Loucy (cell line): ENCODE measurements at regions not wholly inside any gene's neighbourhood (a gene's known extent, or its start where the extent isn't known, plus 50 kb on each side); places are given as distances from the start of the nearest gene placed in this dataset.

ENCODE experiments used
- H2AFZ ChIP-seq: fragments of 200-600 bp; sonication (generic); 2 replicates; pipeline ENCODE4 v1.6.0; 2016; ENCODE audit warnings: antibody characterized with exemption, mild to moderate bottlenecking, low read length, moderate library complexity
- H3F3A ChIP-seq: fragments of 200-600 bp; 2 replicates; pipeline ENCODE4 v1.6.0; 2016; ENCODE audit warnings: antibody characterized with exemption, low read depth, mild to moderate bottlenecking
- H3K27me3 ChIP-seq: fragments of 200-600 bp; sonication (generic); 2 replicates; pipeline ENCODE4 v1.6.1; 2014; ENCODE audit warnings: low read length, mild to moderate bottlenecking; ENCODE audit not compliant: insufficient read depth, poor library complexity, severe bottlenecking
- H3K36me3 ChIP-seq: fragments of 200-600 bp; sonication (generic); 2 replicates; pipeline ENCODE4 v1.6.1; 2016; ENCODE audit warnings: low read length; ENCODE audit not compliant: insufficient read depth
- H3K4me1 ChIP-seq: fragments of 200-600 bp; sonication (generic); 2 replicates; pipeline ENCODE4 v1.5.1; 2014; ENCODE audit warnings: low read length, mild to moderate bottlenecking; ENCODE audit not compliant: insufficient read depth, poor library complexity, severe bottlenecking
- H3K4me2 ChIP-seq: fragments of 200-600 bp; sonication (generic); 2 replicates; pipeline ENCODE4 v1.6.0; 2014; ENCODE audit warnings: antibody characterized with exemption, low read length, low read depth, mild to moderate bottlenecking; ENCODE audit not compliant: poor library complexity, severe bottlenecking
- H3K4me3 ChIP-seq: fragments of 200-600 bp; sonication (generic); 2 replicates; pipeline ENCODE4 v1.5.1; 2014; ENCODE audit warnings: low read length, mild to moderate bottlenecking, mixed read lengths; ENCODE audit not compliant: poor library complexity, severe bottlenecking
- H3K79me2 ChIP-seq: fragments of 200-600 bp; sonication (generic); 2 replicates; pipeline ENCODE4 v1.6.1; 2014; ENCODE audit warnings: low read length; ENCODE audit not compliant: insufficient read depth
- H3K9ac ChIP-seq: fragments of 200-600 bp; sonication (generic); 2 replicates; pipeline ENCODE4 v1.6.0; 2014; ENCODE audit warnings: mild to moderate bottlenecking, low read depth, low read length, moderate library complexity; ENCODE audit not compliant: poor library complexity, severe bottlenecking
- H3K9me2 ChIP-seq: fragments of 200-600 bp; sonication (generic); replicated peaks from 2 replicates; pipeline ENCODE4 v1.6.1; 2016; ENCODE audit warnings: low read depth, low read length, mixed read lengths
- H3K9me3 ChIP-seq: fragments of 200-600 bp; sonication (generic); 2 replicates; pipeline ENCODE4 v1.6.1; 2014; ENCODE audit warnings: mild to moderate bottlenecking, antibody characterized with exemption, low read length, low read depth; ENCODE audit not compliant: insufficient read depth
- H4K20me1 ChIP-seq: fragments of 200-600 bp; sonication (generic); 2 replicates; pipeline ENCODE4 v1.6.0; 2014; ENCODE audit warnings: antibody characterized with exemption, low read length, mild to moderate bottlenecking; ENCODE audit not compliant: insufficient read depth, poor library complexity, severe bottlenecking
- EZH2phosphoT487 ChIP-seq: fragments of 200-600 bp; IDR thresholded peaks from 2 replicates; pipeline ENCODE4 v1.6.1; 2018; ENCODE audit warnings: antibody characterized with exemption, mild to moderate bottlenecking, moderate library complexity, borderline replicate concordance
- TF ChIP-seq, protein P1 (sequence below): fragments of 200-600 bp; sonication (generic); conservative IDR thresholded peaks from 2 replicates; pipeline ENCODE4 v1.5.1; 2014; ENCODE audit warnings: mild to moderate bottlenecking, antibody characterized with exemption, low read length

- H3K4me1 ChIP-seq: no peaks in the 10 kb centered on the region
- peak overlapping the region; percentile 14; the same call in 1 of the 2 replicates for H2AFZ ChIP-seq
- TF ChIP-seq EZH2phosphoT487: no peak
- TF ChIP-seq, protein P1, sequence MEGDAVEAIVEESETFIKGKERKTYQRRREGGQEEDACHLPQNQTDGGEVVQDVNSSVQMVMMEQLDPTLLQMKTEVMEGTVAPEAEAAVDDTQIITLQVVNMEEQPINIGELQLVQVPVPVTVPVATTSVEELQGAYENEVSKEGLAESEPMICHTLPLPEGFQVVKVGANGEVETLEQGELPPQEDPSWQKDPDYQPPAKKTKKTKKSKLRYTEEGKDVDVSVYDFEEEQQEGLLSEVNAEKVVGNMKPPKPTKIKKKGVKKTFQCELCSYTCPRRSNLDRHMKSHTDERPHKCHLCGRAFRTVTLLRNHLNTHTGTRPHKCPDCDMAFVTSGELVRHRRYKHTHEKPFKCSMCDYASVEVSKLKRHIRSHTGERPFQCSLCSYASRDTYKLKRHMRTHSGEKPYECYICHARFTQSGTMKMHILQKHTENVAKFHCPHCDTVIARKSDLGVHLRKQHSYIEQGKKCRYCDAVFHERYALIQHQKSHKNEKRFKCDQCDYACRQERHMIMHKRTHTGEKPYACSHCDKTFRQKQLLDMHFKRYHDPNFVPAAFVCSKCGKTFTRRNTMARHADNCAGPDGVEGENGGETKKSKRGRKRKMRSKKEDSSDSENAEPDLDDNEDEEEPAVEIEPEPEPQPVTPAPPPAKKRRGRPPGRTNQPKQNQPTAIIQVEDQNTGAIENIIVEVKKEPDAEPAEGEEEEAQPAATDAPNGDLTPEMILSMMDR: peak; percentile 75
- H3K27me3 ChIP-seq: no peaks in the 10 kb centered on the region
- H3K9ac ChIP-seq: no peak overlapping the region
- H3K4me3 ChIP-seq: no peak overlapping the region
- H3F3A ChIP-seq: no peaks in the 10 kb centered on the region
- no peaks in the 10 kb centered on the region for H4K20me1 ChIP-seq
- no peaks in the 10 kb centered on the region for H3K36me3 ChIP-seq
- no peaks in the 10 kb centered on the region for H3K9me3 ChIP-seq
- no peak overlapping the region for H3K4me2 ChIP-seq
- H3K9me2 ChIP-seq: no peaks in the 10 kb centered on the region
- no peaks in the 10 kb centered on the region for H3K79me2 ChIP-seq
Measured at GRCh38 chr2:122451040-122451439, 695.6 kb downstream of the TSN start.

- H2AFZ ChIP-seq: no peak overlapping the region
Measured at GRCh38 chr2:122451697-122452096, 696.2 kb downstream of the TSN start.

GRCh38 chr2:122469147-122469546 is 713.7 kb downstream of the TSN start:
- Histone ChIP-seq H2AFZ (no peak overlapping the region), H3K79me2 (no peaks in the 10 kb centered on the region)

More at GRCh38 chr2:122451697-122452096, 696.2 kb downstream of the TSN start:
- no peaks in the 10 kb centered on the region for H4K20me1 ChIP-seq
- H3K4me3 ChIP-seq: no peak overlapping the region
- no peak for TF ChIP-seq EZH2phosphoT487
- TF ChIP-seq, protein P1: no peak
- no peaks in the 10 kb centered on the region for H3K79me2 ChIP-seq
- no peak overlapping the region for H3K4me2 ChIP-seq
- H3K9ac ChIP-seq: no peak overlapping the region
- H3F3A ChIP-seq: no peaks in the 10 kb centered on the region
- H3K9me2 ChIP-seq: no peaks in the 10 kb centered on the region
- H3K9me3 ChIP-seq: no peaks in the 10 kb centered on the region
- H3K27me3 ChIP-seq: no peaks in the 10 kb centered on the region
- H3K4me1 ChIP-seq: no peaks in the 10 kb centered on the region
- H3K36me3 ChIP-seq: no peaks in the 10 kb centered on the region

More at GRCh38 chr2:122469147-122469546, 713.7 kb downstream of the TSN start:
- Histone ChIP-seq H3K36me3 (no peaks in the 10 kb centered on the region), H3K27me3 (no peaks in the 10 kb centered on the region), H3K9ac (no peak overlapping the region), H3K4me3 (no peak overlapping the region), H3F3A (no peaks in the 10 kb centered on the region), H3K4me2 (no peak overlapping the region), H3K4me1 (no peaks in the 10 kb centered on the region), H3K9me2 (no peaks in the 10 kb centered on the region), H4K20me1 (no peaks in the 10 kb centered on the region), H3K9me3 (no peaks in the 10 kb centered on the region)
- TF ChIP-seq EZH2phosphoT487: no peak
- TF ChIP-seq, protein P1: no peak
